ENCODE measurements at regions not wholly inside any gene's neighbourhood (a gene's known extent, or its start where the extent isn't known, plus 50 kb on each side); places are given as distances from the start of the nearest gene placed in this dataset.

DNA sequence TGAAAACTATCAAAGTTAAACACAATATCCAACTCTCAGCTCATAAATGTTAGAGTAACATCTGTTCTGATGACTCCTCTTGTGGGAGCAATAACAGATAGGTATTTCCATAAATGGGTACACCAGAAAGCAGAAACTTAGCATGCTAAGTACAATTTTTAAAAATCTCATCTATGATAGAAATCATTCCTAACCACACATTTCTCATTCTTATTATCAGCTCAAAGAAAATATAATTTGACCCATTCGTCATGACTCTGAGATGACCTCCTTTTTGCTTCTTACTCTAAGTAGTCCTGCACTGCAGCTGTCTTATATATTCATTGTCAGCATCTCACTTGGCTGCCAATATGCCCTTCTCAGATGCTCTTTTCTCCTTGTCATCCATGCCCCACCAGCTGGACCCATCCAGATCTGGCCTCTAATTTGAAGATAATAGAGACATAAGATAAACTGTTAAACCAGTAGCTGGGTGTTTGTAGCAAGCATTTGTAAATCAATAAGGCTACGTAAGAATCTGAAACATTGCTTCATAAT is 298.3 kb downstream of the KCNS3 start:
- TF ChIP-seq SRF (IDR thresholded peaks at IDR 0.05; ENCODE audit: low read depth, low read length): no peak
- TF ChIP-seq, protein P1, sequence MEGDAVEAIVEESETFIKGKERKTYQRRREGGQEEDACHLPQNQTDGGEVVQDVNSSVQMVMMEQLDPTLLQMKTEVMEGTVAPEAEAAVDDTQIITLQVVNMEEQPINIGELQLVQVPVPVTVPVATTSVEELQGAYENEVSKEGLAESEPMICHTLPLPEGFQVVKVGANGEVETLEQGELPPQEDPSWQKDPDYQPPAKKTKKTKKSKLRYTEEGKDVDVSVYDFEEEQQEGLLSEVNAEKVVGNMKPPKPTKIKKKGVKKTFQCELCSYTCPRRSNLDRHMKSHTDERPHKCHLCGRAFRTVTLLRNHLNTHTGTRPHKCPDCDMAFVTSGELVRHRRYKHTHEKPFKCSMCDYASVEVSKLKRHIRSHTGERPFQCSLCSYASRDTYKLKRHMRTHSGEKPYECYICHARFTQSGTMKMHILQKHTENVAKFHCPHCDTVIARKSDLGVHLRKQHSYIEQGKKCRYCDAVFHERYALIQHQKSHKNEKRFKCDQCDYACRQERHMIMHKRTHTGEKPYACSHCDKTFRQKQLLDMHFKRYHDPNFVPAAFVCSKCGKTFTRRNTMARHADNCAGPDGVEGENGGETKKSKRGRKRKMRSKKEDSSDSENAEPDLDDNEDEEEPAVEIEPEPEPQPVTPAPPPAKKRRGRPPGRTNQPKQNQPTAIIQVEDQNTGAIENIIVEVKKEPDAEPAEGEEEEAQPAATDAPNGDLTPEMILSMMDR (IDR thresholded peaks at IDR 0.05; ENCODE audit: control extremely low read depth in 1 of 3, insufficient read depth in 1 of 3, low read depth in 1 of 3, low read length in 3 of 3): no peak
- TF ChIP-seq SUZ12 (IDR thresholded peaks at IDR 0.05; ENCODE audit: low read length): no peak
- TF ChIP-seq YY1 (IDR thresholded peaks at IDR 0.05; ENCODE audit: low read depth, low read length): no peak
- TF ChIP-seq SP1 (IDR thresholded peaks at IDR 0.05; ENCODE audit: low read depth, low read length): no peak
- TF ChIP-seq EP300 (IDR thresholded peaks at IDR 0.05; ENCODE audit: borderline replicate concordance in 1 of 2, low read depth in 2 of 2, low read length in 2 of 2): no peak
- TF ChIP-seq TBP (IDR thresholded peaks at IDR 0.05; ENCODE audit: low read depth, low read length): no peak
- TF ChIP-seq MAFK (IDR thresholded peaks at IDR 0.05; ENCODE audit: low read depth, low read length): no peak
- no peak for TF ChIP-seq POLR2A (IDR thresholded peaks at IDR 0.05; ENCODE audit: control extremely low read depth in 1 of 2, low read depth in 2 of 2, low read length in 2 of 2)
- no peak for TF ChIP-seq CTBP2 (IDR thresholded peaks at IDR 0.05; ENCODE audit: borderline replicate concordance, insufficient read depth, insufficient read length, low read length)
- TF ChIP-seq TEAD4 (IDR thresholded peaks at IDR 0.05; ENCODE audit: low read depth, low read length): no peak
